ENCODE measurements at regions not wholly inside any gene's neighbourhood (a gene's known extent, or its start where the extent isn't known, plus 50 kb on each side); places are given as distances from the start of the nearest gene placed in this dataset.

- Histone ChIP-seq H3K9ac (ENCODE audit: control insufficient read depth, insufficient read depth, low read length) (no peak overlapping the region), H3K79me2 (ENCODE audit: control insufficient read depth, insufficient read depth, low read length) (no peaks in the 10 kb centered on the region), H3K36me3 (ENCODE audit: control insufficient read depth in 2 of 2, insufficient read depth in 2 of 2, low read length in 1 of 2) (no peaks in the 10 kb centered on the region), H4K20me1 (ENCODE audit: control insufficient read depth, insufficient read depth) (no peaks in the 10 kb centered on the region), H2AFZ (ENCODE audit: control insufficient read depth, low read depth, low read length) (no peak overlapping the region), H3K27ac (ENCODE audit: control insufficient read depth, insufficient read depth) (no peak overlapping the region), H3K9me3 (replicated peaks; ENCODE audit: control insufficient read depth, insufficient read depth, low read length) (no peaks in the 10 kb centered on the region; the same call in 2 of the 3 replicates), H3K4me3 (no peak overlapping the region), H3K27me3 (replicated peaks in 1 of 2; ENCODE audit: control insufficient read depth in 2 of 2, insufficient read depth in 2 of 2, low read length in 1 of 2) (no peaks in the 10 kb centered on the region), H3K4me2 (ENCODE audit: control insufficient read depth, insufficient read depth) (no peak overlapping the region), H3K4me1 (ENCODE audit: control insufficient read depth, insufficient read depth, low read length) (no peaks in the 10 kb centered on the region)
- intact Hi-C loops (cut with micrococcal nuclease; ENCODE audit: unreplicated experiment) = no loop called here
- CTCF ChIA-PET = no interaction called here
- FAIRE-seq = no peak
- POLR2A ChIA-PET = no interaction called here
- WGBS (ENCODE audit: insufficient coverage, insufficient replicate concordance, low lambda C conversion rate, missing lambda C conversion rate) = 46% methylated on average over 25 of the region's 25 CpGs
- ATAC-seq = no peak
- BruUV-seq (replicated peaks) = no TSS peak
- SMC1A ChIA-PET (ENCODE audit: uncharacterized antibody, unreplicated experiment) = no interaction called here
- TF ChIP-seq IKZF2 (IDR thresholded peaks at IDR 0.05) (no peak), NBN (IDR thresholded peaks at IDR 0.05) (no peak), FOS (IDR thresholded peaks at IDR 0.05; ENCODE audit: borderline replicate concordance, extremely low read depth, insufficient read length) (no peak), ZBTB40 (IDR thresholded peaks at IDR 0.05; ENCODE audit: borderline replicate concordance) (no peak)
- DNase-seq (ENCODE audit: low read depth, low spot score) = no peak
- in situ Hi-C loops (cut with MboI) = no loop called here
- RAD21 ChIA-PET (ENCODE audit: unreplicated experiment) = no interaction called here
Measured at GRCh38 chr12:34342048-34342447, 319.8 kb downstream of the ALG10 start.

GRCh38 chr12:34343345-34343744 lies 321.0 kb downstream of the ALG10 start:
- CTCF ChIA-PET = no interaction called here
- in situ Hi-C loops (cut with MboI) = no loop called here
- H3K27me3 ChIP-seq (replicated peaks in 1 of 2; ENCODE audit: control insufficient read depth in 2 of 2, insufficient read depth in 2 of 2, low read length in 1 of 2) = no peaks in the 10 kb centered on the region
- no peaks in the 10 kb centered on the region; the same call in 2 of the 3 replicates for H3K9me3 ChIP-seq (replicated peaks; ENCODE audit: control insufficient read depth, insufficient read depth, low read length)
- no peak overlapping the region for H2AFZ ChIP-seq (ENCODE audit: control insufficient read depth, low read depth, low read length)
- WGBS (ENCODE audit: insufficient coverage, insufficient replicate concordance, low lambda C conversion rate, missing lambda C conversion rate) = 65% methylated on average over 20 of the region's 22 CpGs
- no peak overlapping the region for H3K27ac ChIP-seq (ENCODE audit: control insufficient read depth, insufficient read depth)
- no peak overlapping the region for H3K4me2 ChIP-seq (ENCODE audit: control insufficient read depth, insufficient read depth)
- DNase-seq (ENCODE audit: low read depth, low spot score) = no peak
- no peaks in the 10 kb centered on the region for H4K20me1 ChIP-seq (ENCODE audit: control insufficient read depth, insufficient read depth)
- no peak overlapping the region for H3K9ac ChIP-seq (ENCODE audit: control insufficient read depth, insufficient read depth, low read length)
- ATAC-seq = no peak
- intact Hi-C loops (cut with micrococcal nuclease; ENCODE audit: unreplicated experiment) = no loop called here
- RAD21 ChIA-PET (ENCODE audit: unreplicated experiment) = no interaction called here
- H3K36me3 ChIP-seq (ENCODE audit: control insufficient read depth in 2 of 2, insufficient read depth in 2 of 2, low read length in 1 of 2) = no peaks in the 10 kb centered on the region
- H3K4me3 ChIP-seq = no peak overlapping the region
- no TSS peak for BruUV-seq (replicated peaks)
- no peaks in the 10 kb centered on the region for H3K4me1 ChIP-seq (ENCODE audit: control insufficient read depth, insufficient read depth, low read length)
- no peak for FAIRE-seq
- no peaks in the 10 kb centered on the region for H3K79me2 ChIP-seq (ENCODE audit: control insufficient read depth, insufficient read depth, low read length)
- SMC1A ChIA-PET (ENCODE audit: uncharacterized antibody, unreplicated experiment) = no interaction called here
- POLR2A ChIA-PET = no interaction called here
- TF ChIP-seq BRCA1 (IDR thresholded peaks at IDR 0.05; ENCODE audit: low read depth, low read length) (no peak), TBL1XR1 (IDR thresholded peaks at IDR 0.05; ENCODE audit: low read depth, low read length) (no peak), ZNF207 (IDR thresholded peaks at IDR 0.05; ENCODE audit: borderline replicate concordance) (no peak), CREM (IDR thresholded peaks at IDR 0.05; ENCODE audit: low read depth) (no peak), NFIC (IDR thresholded peaks at IDR 0.05; ENCODE audit: low read depth, low read length) (no peak), GABPA (IDR thresholded peaks at IDR 0.05; ENCODE audit: low read depth) (no peak), FOS (IDR thresholded peaks at IDR 0.05; ENCODE audit: borderline replicate concordance, extremely low read depth, insufficient read length) (no peak), NFXL1 (IDR thresholded peaks at IDR 0.05; ENCODE audit: borderline replicate concordance) (no peak), SRF (IDR thresholded peaks at IDR 0.05; ENCODE audit: low read depth in 2 of 2, low read length in 2 of 2) (no peak), BHLHE40 (IDR thresholded peaks at IDR 0.05; ENCODE audit: borderline replicate concordance in 1 of 2, low read depth in 2 of 2, low read length in 1 of 2) (no peak)
